Keratinocyte (primary cell): ENCODE measurements at regions not wholly inside any gene's neighbourhood (a gene's known extent, or its start where the extent isn't known, plus 50 kb on each side); places are given as distances from the start of the nearest gene placed in this dataset.
"Not testable (repeated sequence)": the region's sequence is repeated elsewhere in the genome, so short reads cannot be mapped to it uniquely, and the experiment has no call there.

Experiments
- DNase-seq: peaks from one replicate; pipeline ENCODE4 v3.0.0-alpha.2; 2011; ENCODE audit warnings: low read depth, missing footprints, low spot score
- FAIRE-seq: peaks from 2 replicates; lab custom pipeline; 2011; peaks lifted over from hg19 to GRCh38; lab: Jason Lieb, UNC
- H2AFZ ChIP-seq: 2 replicates; pipeline ENCODE4 v1.6.0; 2012; ENCODE audit warnings: low read length, control low read depth, inconsistent platforms; ENCODE audit not compliant: control insufficient read depth
- H3K27ac ChIP-seq: 2 replicates; pipeline ENCODE4 v1.5.1; 2011; ENCODE audit warnings: low read length; ENCODE audit not compliant: control insufficient read depth, insufficient read depth
- H3K27me3 ChIP-seq: 3 replicates; pipeline ENCODE4 v1.6.0; 2011; ENCODE audit warnings: low read length; ENCODE audit not compliant: control insufficient read depth, insufficient read depth; ENCODE audit errors: extremely low read depth
- H3K36me3 ChIP-seq, 2 experiments: 2 replicates in 1 of 2; 3 replicates in 1 of 2; pipeline ENCODE4 v1.5.1; 2011; ENCODE audit warnings: low read length in 2 of 2, mild to moderate bottlenecking in 1 of 2; ENCODE audit not compliant: control insufficient read depth in 2 of 2, insufficient read depth in 2 of 2; ENCODE audit errors: extremely low read depth in 1 of 2
- H3K4me1 ChIP-seq: 3 replicates; pipeline ENCODE4 v1.5.1; 2011; ENCODE audit warnings: low read length; ENCODE audit not compliant: control insufficient read depth, insufficient read depth; ENCODE audit errors: extremely low read depth
- H3K4me2 ChIP-seq: 3 replicates; pipeline ENCODE4 v1.6.0; 2011; ENCODE audit warnings: low read depth, low read length; ENCODE audit not compliant: control insufficient read depth, insufficient read depth; ENCODE audit errors: extremely low read depth
- H3K4me3 ChIP-seq, 3 experiments: fragments of 200-600 bp in 1 of 3; sonication (generic) in 1 of 3; 2 replicates in 2 of 3; 3 replicates in 1 of 3; pipeline ENCODE4 v1.5.1; 2011 to 2016; ENCODE audit warnings: low read length in 3 of 3, mild to moderate bottlenecking in 3 of 3, control low read depth in 2 of 3, inconsistent platforms in 1 of 3, low read depth in 1 of 3, mixed read lengths in 1 of 3, mixed run types in 1 of 3, moderate library complexity in 1 of 3; ENCODE audit not compliant: control insufficient read depth in 2 of 3, insufficient read depth in 2 of 3; ENCODE audit errors: extremely low read depth in 1 of 3
- H3K79me2 ChIP-seq: 2 replicates; pipeline ENCODE4 v1.6.0; 2012; ENCODE audit warnings: low read length; ENCODE audit not compliant: control insufficient read depth, insufficient read depth
- H3K9ac ChIP-seq: 3 replicates; pipeline ENCODE4 v1.6.0; 2011; ENCODE audit warnings: low read length; ENCODE audit not compliant: control insufficient read depth, insufficient read depth; ENCODE audit errors: extremely low read depth
- H3K9me1 ChIP-seq: 3 replicates; pipeline ENCODE4 v1.6.0; 2011; ENCODE audit warnings: low read length; ENCODE audit not compliant: control insufficient read depth, insufficient read depth; ENCODE audit errors: extremely low read depth
- H3K9me3 ChIP-seq: 2 replicates; pipeline ENCODE4 v1.5.1; 2012; ENCODE audit warnings: low read depth, low read length; ENCODE audit not compliant: control insufficient read depth
- H4K20me1 ChIP-seq: 3 replicates; pipeline ENCODE4 v1.6.0; 2011; ENCODE audit warnings: low read length; ENCODE audit not compliant: control insufficient read depth, insufficient read depth; ENCODE audit errors: extremely low read depth
- CTCF ChIP-seq, 3 experiments: IDR thresholded peaks in 1 of 3; conservative IDR thresholded peaks in 1 of 3; optimal IDR thresholded peaks in 1 of 3; 2 replicates in 2 of 3; 3 replicates in 1 of 3; pipeline versions ENCODE3 to v1.5.1; 2011; ENCODE audit warnings: low read length in 3 of 3, mild to moderate bottlenecking in 3 of 3, moderate library complexity in 2 of 3, control low read depth in 1 of 3, inconsistent platforms in 1 of 3; ENCODE audit not compliant: insufficient read depth in 2 of 3; ENCODE audit errors: extremely low read depth in 1 of 3
- EZH2 ChIP-seq: IDR thresholded peaks from one replicate; pipeline ENCODE4 v1.6.1; 2012; ENCODE audit warnings: inconsistent platforms, mild to moderate bottlenecking, low read length, moderate library complexity
- dilution Hi-C: fragments of 300-500 bp; cut with MboI; formaldehyde crosslinking; loops from one replicate; pipeline ENCODE4 v1.7.0; 2020; ENCODE audit warnings: low sequenced_read_pairs; ENCODE audit not compliant: extremely low pct_ligation_motif_present

DNA sequence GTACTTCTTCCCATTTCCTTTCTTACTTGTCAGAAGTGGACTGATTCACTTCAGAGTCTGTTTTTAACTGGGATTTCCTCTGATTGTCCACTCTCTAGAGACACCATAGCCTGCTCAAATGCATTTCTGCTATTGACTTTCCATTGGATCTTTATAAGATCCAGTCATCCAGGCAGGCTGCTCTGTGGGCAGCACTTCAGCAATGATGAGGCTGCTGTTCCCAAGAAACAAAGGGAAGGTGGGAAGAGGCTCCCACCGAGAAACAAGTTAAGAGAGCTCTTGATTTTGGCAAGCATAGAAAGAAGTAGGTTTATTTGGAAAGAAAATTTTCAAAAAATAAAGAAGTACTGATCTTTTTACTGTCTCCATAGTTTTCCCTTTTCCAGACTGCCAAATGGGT is 125.8 kb upstream of the STARD13 start:
- DNase-seq (no peak), FAIRE-seq (no peak)
- Histone ChIP-seq H3K36me3 (no peaks in the 10 kb centered on the region), H3K27ac (no peak overlapping the region), H3K9ac (no peak overlapping the region), H3K9me1 (no peaks in the 10 kb centered on the region), H3K4me1 (no peaks in the 10 kb centered on the region), H3K9me3 (no peaks in the 10 kb centered on the region), H3K79me2 (no peaks in the 10 kb centered on the region), H3K4me2 (no peak overlapping the region), H3K27me3 (no peaks in the 10 kb centered on the region), H3K4me3 (no peak overlapping the region), H2AFZ (no peak overlapping the region), H4K20me1 (no peaks in the 10 kb centered on the region)
- dilution Hi-C loops = no loop called here
- TF ChIP-seq EZH2 (no peak), CTCF (optimal IDR thresholded peaks at IDR 0.05 in 1 of 3, IDR thresholded peaks at IDR 0.05 in 1 of 3, conservative IDR thresholded peaks at IDR 0.05 in 1 of 3; ENCODE audit: extremely low read depth in 1 of 3, insufficient read depth in 2 of 3, low read length in 3 of 3) (no peak)

- FAIRE-seq = no peak
- H3K9me3 ChIP-seq = no peaks in the 10 kb centered on the region
- no peak overlapping the region for H2AFZ ChIP-seq
- no peak overlapping the region for H3K4me2 ChIP-seq
- H4K20me1 ChIP-seq = no peaks in the 10 kb centered on the region
- no peaks in the 10 kb centered on the region for H3K9me1 ChIP-seq
- DNase-seq = no peak
- dilution Hi-C loops = no loop called here
- H3K9ac ChIP-seq = no peak overlapping the region
- no peak overlapping the region for H3K27ac ChIP-seq
- no peaks in the 10 kb centered on the region for H3K36me3 ChIP-seq
- no peak overlapping the region for H3K4me3 ChIP-seq
- no peak for TF ChIP-seq EZH2
- TF ChIP-seq CTCF (optimal IDR thresholded peaks at IDR 0.05 in 1 of 3, IDR thresholded peaks at IDR 0.05 in 1 of 3, conservative IDR thresholded peaks at IDR 0.05 in 1 of 3; ENCODE audit: extremely low read depth in 1 of 3, insufficient read depth in 2 of 3, low read length in 3 of 3) = no peak
- H3K79me2 ChIP-seq = no peaks in the 10 kb centered on the region
- no peaks in the 10 kb centered on the region for H3K27me3 ChIP-seq
- H3K4me1 ChIP-seq = no peaks in the 10 kb centered on the region
These were observed 130.3 kb upstream of the STARD13 start for GRCh38 chr13:33415822-33416221.

DNA sequence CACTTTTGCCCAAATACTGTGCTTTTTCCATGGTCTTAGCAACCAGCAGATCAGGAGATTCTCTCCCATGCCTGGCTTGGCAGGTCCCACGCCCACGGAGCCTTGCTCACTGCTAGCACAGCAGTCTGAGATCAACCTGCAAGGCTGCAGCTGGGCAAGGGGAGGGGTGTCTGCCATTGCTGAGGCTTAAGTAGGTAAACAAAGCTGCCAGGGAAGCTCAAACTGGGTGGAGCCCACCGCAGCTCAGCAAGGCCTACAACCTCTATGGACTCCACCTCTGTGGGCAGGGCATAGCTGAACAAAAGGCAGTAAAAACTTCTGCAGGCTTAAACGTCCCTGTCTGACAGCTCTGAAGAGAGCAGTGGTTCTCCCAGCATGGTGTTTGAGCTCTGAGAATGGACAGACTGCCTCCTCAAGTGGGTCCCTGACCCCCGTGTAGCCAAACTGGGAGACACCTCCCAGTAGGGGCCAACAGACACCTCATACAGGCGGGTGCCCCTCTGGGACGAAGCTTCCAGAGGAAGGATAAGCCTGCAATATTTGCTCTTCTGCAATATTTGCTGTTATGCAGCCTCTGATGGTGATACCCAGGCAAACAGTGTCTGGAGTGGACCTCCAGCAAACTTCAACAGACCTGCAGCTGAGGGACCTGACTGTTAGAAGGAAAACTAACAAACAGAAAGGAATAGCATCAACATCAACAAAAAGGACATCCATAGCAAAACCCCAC is 132.8 kb upstream of the STARD13 start:
- H3K4me3 ChIP-seq, FAIRE-seq, dilution Hi-C loops: not testable (repeated sequence)

DNA sequence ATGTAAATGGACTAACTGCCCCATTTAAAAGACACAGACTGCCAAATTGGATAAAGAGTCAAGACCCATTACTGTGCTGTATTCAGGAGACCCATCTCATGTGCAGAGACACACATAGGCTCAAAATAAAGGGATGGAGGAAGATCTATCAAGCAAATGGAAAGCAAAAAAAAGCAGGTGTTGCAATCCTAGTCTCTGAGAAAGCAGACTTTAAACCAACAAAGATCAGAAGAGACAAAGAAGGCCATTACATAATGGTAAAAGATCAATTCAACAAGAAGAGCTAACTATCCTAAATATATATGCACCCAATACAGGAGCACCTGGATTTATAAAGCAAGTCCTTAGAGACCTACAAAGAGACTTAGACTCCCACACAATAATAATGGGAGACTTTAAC is 134.6 kb upstream of the STARD13 start:
- H3K4me2 ChIP-seq, H3K9me3 ChIP-seq, H4K20me1 ChIP-seq, H3K27me3 ChIP-seq, H3K4me3 ChIP-seq, H3K9ac ChIP-seq, H3K36me3 ChIP-seq, H3K27ac ChIP-seq, H3K9me1 ChIP-seq, H2AFZ ChIP-seq, H3K4me1 ChIP-seq, H3K79me2 ChIP-seq, DNase-seq, FAIRE-seq, dilution Hi-C loops: not testable (repeated sequence)

More for the DNA sequence above, 132.8 kb upstream of the STARD13 start:
- H3K27me3 ChIP-seq, DNase-seq, H3K9ac ChIP-seq, H3K4me1 ChIP-seq, H2AFZ ChIP-seq, H4K20me1 ChIP-seq, H3K79me2 ChIP-seq, H3K36me3 ChIP-seq, H3K4me2 ChIP-seq, H3K9me1 ChIP-seq, H3K9me3 ChIP-seq, H3K27ac ChIP-seq: not testable (repeated sequence)
